Uterus (tissue), 2 donors: ENCODE measurements at regions not wholly inside any gene's neighbourhood (a gene's known extent, or its start where the extent isn't known, plus 50 kb on each side); places are given as distances from the start of the nearest gene placed in this dataset.

ENCODE experiments used
- POLR2A ChIP-seq, 2 donors: fragments of 450-650 bp; IDR thresholded peaks; one replicate each; pipeline ENCODE4 v1.6.1; 2016; ENCODE audit warnings: antibody characterized with exemption in 2 of 2, mild to moderate bottlenecking in 1 of 2, moderate library complexity in 1 of 2
- TF ChIP-seq, protein P1 (sequence below), 4 experiments: fragments of 200-600 bp in 2 of 4; fragments of 450-650 bp in 2 of 4; sonication (generic) in 2 of 4; IDR thresholded peaks; one replicate each; pipeline ENCODE4 v1.5.1; 2016 to 2019; ENCODE audit warnings: antibody characterized with exemption in 4 of 4, mild to moderate bottlenecking in 2 of 4, moderate library complexity in 1 of 4

DNA sequence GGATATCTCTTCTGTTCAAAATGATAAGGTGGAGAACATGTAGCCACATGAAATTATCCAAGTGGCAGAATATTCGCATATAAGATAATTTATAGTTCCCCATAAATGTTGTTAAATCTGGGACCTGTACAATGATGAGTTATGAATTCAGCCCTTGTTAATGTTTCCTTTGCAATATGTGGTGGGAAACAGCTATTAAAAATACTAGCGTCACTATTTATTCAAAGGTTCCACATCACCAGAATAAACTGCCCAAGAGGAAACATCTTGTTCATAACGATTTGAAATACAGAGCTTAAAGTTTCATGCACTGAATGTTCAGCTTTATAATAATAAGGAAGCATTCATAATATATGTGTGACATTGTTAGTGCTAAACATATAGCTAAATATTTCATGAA lies 223.9 kb upstream of the TCF4 start:
- TF ChIP-seq, protein P1, sequence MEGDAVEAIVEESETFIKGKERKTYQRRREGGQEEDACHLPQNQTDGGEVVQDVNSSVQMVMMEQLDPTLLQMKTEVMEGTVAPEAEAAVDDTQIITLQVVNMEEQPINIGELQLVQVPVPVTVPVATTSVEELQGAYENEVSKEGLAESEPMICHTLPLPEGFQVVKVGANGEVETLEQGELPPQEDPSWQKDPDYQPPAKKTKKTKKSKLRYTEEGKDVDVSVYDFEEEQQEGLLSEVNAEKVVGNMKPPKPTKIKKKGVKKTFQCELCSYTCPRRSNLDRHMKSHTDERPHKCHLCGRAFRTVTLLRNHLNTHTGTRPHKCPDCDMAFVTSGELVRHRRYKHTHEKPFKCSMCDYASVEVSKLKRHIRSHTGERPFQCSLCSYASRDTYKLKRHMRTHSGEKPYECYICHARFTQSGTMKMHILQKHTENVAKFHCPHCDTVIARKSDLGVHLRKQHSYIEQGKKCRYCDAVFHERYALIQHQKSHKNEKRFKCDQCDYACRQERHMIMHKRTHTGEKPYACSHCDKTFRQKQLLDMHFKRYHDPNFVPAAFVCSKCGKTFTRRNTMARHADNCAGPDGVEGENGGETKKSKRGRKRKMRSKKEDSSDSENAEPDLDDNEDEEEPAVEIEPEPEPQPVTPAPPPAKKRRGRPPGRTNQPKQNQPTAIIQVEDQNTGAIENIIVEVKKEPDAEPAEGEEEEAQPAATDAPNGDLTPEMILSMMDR (IDR thresholded peaks at IDR 0.05): no peak
- TF ChIP-seq POLR2A (IDR thresholded peaks at IDR 0.05): no peak
